ENCODE measurements at regions not wholly inside any gene's neighbourhood (a gene's known extent, or its start where the extent isn't known, plus 50 kb on each side); places are given as distances from the start of the nearest gene placed in this dataset.
"Not testable (repeated sequence)": the region's sequence is repeated elsewhere in the genome, so short reads cannot be mapped to it uniquely, and the experiment has no call there.

- intact Hi-C loops (cut with micrococcal nuclease) = not testable (repeated sequence)
These were observed 157.1 kb upstream of the POU1F1 start for GRCh38 chr3:87433445-87433844.

DNA sequence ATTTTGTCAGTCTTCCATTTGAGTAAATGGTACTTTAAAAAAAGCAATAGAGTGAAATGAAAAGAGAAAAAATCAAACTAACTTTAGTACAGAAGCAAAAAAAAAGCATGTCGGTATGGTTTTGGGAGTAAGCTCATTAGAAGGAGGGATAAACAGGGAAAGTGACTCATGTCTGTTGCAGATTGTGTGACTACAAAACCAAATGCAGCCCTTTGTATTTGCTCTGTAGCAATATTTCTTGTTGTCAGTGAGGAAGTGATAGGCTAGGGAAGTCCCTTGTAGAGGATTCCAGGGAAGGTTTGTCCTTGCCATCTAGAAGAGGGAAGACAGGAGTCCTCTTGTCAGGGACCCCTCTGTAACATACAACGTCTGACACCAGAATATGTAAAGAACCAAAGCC, 150.5 kb upstream of the POU1F1 start:
- intact Hi-C loops (cut with micrococcal nuclease) = no loop called here

- intact Hi-C loops (cut with micrococcal nuclease) = no loop called here
These were observed 148.7 kb upstream of the POU1F1 start for GRCh38 chr3:87425056-87425455.

GRCh38 chr3:87423336-87423735, 147.0 kb upstream of the POU1F1 start:
- intact Hi-C loops (cut with micrococcal nuclease) = no loop called here

DNA sequence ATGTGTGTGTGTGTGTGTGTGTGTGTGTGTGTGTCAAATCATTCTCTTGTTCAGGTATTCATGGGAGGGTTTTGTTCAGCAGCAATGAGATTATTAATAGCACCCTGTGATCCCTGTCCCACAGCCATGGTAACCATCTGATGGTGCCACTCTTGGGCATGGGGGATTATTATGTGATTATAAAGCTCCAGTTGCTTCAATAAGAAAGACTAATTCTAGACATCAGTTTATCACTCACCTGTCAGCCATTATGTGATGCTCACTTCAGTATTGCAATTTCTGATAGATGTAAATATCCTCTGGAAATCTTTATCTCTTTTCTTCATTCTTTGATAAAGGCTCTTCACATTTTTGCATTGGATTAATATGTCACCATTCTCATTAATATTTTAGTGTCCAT, 145.9 kb upstream of the POU1F1 start:
- intact Hi-C loops (cut with micrococcal nuclease) = no loop called here

DNA sequence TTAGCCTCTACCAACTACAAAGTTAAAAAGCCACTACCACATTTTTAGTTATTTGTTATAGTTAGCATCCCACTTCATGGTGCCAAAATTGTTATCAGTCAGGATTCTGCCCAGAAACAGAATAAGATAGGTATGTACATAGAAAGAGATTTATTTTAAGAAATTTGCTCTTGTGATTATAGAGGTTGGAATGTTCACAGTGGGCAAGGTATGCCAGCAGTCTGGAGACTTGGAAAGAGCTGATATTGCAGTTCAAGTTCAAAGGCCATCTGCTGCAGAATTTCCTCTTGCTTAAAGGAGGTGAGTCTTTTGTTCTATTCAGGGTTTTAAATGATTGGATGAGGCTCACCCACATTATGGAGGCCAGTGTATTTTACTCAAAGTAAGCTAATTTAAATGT, 143.8 kb upstream of the POU1F1 start:
- intact Hi-C loops (cut with micrococcal nuclease) = no loop called here

DNA sequence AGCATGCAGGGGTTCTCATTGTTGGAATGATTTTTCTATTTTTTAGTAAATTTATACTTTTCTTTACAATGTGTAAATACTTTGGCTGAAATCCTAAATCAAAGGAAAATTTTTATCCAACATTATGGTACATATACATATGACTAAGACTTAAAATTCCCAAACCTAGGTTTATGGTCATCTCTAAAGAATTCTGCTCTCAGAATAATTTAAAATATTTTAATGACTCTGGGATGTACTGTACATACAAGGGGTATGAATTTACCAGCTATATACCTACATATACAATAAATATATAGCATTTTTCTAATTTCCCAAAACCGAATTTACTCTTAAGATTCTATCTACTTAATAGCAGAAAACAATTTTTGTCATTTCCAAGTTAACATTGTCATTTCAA, 137.9 kb upstream of the POU1F1 start:
- intact Hi-C loops (cut with micrococcal nuclease) = no loop called here

DNA sequence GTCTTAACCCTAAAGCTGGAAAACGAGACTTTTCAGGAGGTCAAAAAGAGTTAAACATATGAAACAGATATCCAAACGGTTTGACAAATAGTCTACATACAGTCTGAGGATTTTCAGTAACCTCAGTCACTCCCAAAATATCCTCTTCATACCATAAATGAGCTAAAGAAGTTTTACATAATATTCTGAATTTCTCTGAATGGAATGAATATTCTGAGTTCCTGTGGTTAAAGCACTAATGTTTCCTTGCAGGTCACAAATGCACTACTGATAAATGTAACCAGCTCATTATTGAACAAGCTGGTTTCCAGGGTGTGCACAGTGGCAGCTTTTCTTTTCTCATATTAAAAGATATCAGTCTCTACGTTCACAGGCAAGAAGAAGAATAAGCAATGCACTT, 137.4 kb upstream of the POU1F1 start:
- intact Hi-C loops (cut with micrococcal nuclease) = no loop called here

GRCh38 chr3:87410110-87410509, 133.7 kb upstream of the POU1F1 start:
- intact Hi-C loops (cut with micrococcal nuclease) = no loop called here

DNA sequence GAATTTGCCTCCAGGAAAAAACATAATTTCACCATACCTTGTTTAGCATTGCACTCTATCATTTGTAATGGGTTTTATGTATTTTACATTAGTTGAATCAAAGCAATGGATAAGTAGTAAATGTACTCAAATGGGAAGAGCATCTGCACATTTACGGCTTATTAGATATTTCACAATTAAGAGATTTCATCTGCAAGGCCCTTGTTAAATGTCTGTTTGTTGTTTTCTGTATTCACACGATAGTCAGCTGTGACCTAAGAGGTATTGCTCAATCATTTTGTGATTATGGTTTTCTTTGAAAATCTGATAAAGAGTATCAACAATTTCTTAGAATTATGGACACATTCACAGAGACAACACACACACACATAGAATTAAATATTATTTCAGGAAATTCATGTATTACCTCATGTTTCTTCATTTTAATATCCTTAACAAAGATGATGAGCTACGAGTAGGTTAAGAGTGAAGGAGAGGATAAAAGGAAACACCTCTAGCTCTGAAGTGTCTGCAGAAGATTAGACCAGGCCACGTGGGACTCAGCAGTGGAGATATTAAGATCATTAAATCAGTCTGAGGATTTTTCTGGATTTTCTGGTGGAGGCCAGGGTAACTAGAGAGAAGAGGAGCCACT, 121.9 kb upstream of the POU1F1 start:
- intact Hi-C loops (cut with micrococcal nuclease) = no loop called here

DNA sequence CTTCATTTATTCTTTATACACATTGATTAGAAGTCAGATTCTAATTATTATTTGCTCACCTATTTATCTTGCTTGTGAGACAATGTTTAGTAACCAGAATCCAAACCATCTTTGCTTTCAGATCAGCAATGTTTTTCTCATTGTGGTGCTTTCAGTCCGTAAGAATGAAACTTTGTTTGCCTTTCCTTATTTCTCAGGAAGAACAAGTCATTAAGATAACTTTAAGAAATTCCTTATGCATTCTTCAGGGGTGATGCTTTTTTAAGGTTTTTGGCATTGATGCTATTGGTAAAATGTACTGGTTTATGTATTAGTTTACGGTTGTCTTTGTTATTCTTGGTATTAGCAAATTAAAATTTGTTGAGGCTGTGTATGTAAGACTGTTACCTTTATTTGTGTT, 120.8 kb upstream of the POU1F1 start:
- intact Hi-C loops (cut with micrococcal nuclease) = no loop called here

- intact Hi-C loops (cut with micrococcal nuclease) = no loop called here
These were observed 114.4 kb upstream of the POU1F1 start for GRCh38 chr3:87390821-87391220.

GRCh38 chr3:87390353-87390752, 114.0 kb upstream of the POU1F1 start:
- intact Hi-C loops (cut with micrococcal nuclease) = no loop called here

DNA sequence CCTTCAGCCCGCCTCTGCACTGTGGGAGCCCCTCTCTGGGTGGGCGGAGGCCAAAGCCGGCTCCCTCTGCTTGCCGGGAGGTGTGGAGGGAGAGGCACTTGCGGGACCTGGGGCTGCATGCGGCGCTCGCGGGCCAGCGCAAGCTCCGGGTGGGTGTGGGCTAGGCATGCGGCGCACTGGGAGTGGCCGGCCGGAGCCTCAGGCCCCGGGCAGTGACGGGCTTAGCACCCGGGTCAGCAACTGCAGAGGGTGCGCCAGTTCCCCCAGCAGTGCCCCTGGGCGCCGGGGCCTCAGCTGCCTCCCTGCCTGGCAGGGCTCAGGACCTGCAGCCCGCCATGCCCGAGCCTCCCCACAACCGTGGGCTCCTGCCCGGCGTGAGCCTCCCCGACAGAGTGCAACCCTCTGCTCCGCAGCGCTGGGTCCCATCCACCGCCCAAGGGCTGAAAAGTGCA, 98.9 kb upstream of the POU1F1 start:
- intact Hi-C loops (cut with micrococcal nuclease) = no loop called here

GRCh38 chr3:87370007-87370406, 93.6 kb upstream of the POU1F1 start:
- intact Hi-C loops (cut with micrococcal nuclease) = no loop called here

GRCh38 chr3:87367736-87368135, 91.4 kb upstream of the POU1F1 start:
- intact Hi-C loops (cut with micrococcal nuclease) = no loop called here

DNA sequence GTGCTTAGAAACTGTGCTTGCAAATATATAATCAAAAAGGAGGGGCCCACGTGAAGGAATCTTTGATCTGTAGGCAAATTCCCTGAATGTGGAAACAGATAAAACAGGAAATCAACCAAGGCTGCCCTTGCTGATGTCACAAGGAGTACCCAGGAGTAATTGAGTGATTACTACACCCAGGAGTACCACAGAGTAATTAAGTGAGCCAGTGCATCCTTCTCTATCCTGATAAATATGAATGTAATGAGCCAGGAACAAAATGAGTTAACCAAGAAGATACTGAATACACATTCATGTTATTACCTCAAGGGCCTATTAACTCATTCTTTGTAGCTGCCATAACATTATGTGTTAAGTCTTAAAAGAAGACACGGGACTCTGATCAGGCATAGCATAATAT, 87.3 kb upstream of the POU1F1 start:
- intact Hi-C loops (cut with micrococcal nuclease) = no loop called here

GRCh38 chr3:87361956-87362355, 85.6 kb upstream of the POU1F1 start:
- intact Hi-C loops (cut with micrococcal nuclease) = no loop called here

DNA sequence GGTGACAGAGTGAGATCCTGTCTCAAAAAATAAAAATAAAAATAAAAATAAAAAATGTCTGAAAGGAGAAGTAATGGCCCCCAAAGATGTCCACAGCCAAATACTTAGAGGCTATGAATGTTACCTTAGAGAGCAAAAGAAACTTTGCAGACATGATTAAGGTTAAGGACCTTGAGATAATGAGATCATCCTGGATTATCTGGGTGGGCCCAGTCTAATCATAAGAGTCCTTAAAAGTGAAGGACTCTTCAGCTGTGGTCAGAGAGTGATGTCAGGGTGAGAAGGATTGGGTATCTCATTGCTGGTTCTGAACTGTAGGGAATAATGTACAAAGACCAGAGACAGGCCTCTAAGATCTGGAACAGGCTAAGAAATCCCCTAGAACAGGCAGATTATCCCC, 84.9 kb upstream of the POU1F1 start:
- intact Hi-C loops (cut with micrococcal nuclease) = no loop called here

GRCh38 chr3:87359826-87360225, 83.4 kb upstream of the POU1F1 start:
- intact Hi-C loops (cut with micrococcal nuclease) = no loop called here

GRCh38 chr3:87359025-87359424, 82.6 kb upstream of the POU1F1 start:
- intact Hi-C loops (cut with micrococcal nuclease) = no loop called here

- intact Hi-C loops (cut with micrococcal nuclease) = no loop called here
These were observed 81.7 kb upstream of the POU1F1 start for GRCh38 chr3:87358066-87358465.

DNA sequence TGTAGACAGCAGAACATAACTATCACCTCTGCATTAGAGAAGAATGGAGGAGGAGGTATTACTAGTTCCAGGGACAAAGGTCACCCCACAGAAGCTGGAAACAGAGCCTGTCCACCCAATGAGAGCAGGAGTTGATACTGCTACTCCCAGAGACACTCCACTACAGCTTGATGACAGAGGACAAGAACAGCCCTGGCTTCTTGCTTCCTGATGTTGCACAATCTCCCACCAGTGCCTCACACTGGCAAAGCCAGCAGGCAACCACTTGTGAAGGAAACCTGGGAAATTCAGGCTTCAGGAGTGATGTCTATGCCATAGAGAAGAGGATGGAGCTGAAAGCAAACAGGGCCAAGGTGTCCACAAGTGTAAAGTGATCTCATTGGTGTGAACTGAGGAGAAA, 78.0 kb upstream of the POU1F1 start:
- intact Hi-C loops (cut with micrococcal nuclease) = no loop called here

DNA sequence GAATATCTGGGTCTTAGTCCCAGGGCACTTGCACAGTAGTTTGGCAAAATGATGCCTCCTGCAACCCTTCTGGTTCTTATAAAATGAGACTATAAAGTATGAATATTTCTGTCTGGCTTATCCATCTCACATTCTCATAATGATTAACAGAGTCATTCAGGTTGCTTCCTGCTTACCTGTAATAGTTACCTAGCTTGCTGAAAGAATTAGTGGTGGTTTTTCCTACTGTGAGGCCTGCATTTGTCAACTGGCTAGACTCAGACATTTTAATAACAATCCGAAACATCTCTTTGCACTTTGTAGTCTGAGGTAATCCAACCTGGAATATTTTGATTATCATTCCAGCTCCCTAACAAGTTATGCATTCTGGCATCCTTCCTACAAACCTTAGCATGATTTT, 75.6 kb upstream of the POU1F1 start:
- intact Hi-C loops (cut with micrococcal nuclease) = no loop called here

Data from T-helper 1 cell treated with Interleukin-12 subunit alpha and Interleukin-12 subunit beta and Interleukin-4 antibody, amounts not matched to agents 30 ng/mL and 1 ng/mL, for 36 hours (primary cell).